ENCODE measurements at regions not wholly inside any gene's neighbourhood (a gene's known extent, or its start where the extent isn't known, plus 50 kb on each side); places are given as distances from the start of the nearest gene placed in this dataset.

DNA sequence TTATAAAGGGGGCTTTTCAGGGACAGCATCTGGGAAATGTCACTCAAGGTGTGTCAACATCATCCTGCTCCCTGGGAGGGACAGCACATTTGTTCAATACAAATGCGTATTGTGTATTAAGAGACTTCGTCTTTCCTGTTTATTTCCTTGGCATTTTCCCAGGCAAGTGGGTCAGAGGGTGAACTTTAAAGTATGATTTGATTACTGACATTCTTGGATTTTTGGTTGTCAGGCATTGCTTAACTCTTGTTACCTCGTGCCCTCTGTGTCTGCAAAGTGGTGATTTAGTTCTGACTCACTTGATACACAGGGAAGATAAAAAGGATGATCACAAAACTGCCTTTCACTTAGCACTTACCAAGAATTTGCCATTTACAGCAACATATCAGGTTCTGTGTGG is 292.7 kb downstream of the SUCLA2 start:
- Histone ChIP-seq H3F3A (ENCODE audit: insufficient read depth) (no peaks in the 10 kb centered on the region), H4K20me1 (ENCODE audit: low read depth, low read length) (no peaks in the 10 kb centered on the region), H3K4me2 (ENCODE audit: low read depth, low read length, poor library complexity, severe bottlenecking) (no peak overlapping the region), H3K27ac (ENCODE audit: low read depth, low read length) (no peak overlapping the region), H3K4me3 (ENCODE audit: insufficient read depth, low read length, poor library complexity, severe bottlenecking) (no peak overlapping the region), H3K79me2 (ENCODE audit: insufficient read depth, low read length) (no peaks in the 10 kb centered on the region), H3K36me3 (ENCODE audit: low read length) (no peaks in the 10 kb centered on the region), H3K9me3 (ENCODE audit: insufficient read depth, low read length) (no peaks in the 10 kb centered on the region), H3K9ac (ENCODE audit: low read length) (no peak overlapping the region), H3K9me2 (replicated peaks; ENCODE audit: insufficient read depth, low read length) (no peaks in the 10 kb centered on the region), H3K27me3 (ENCODE audit: low read length) (no peaks in the 10 kb centered on the region), H2AFZ (ENCODE audit: low read depth, low read length, severe bottlenecking) (no peak overlapping the region)
- TF ChIP-seq, protein P1, sequence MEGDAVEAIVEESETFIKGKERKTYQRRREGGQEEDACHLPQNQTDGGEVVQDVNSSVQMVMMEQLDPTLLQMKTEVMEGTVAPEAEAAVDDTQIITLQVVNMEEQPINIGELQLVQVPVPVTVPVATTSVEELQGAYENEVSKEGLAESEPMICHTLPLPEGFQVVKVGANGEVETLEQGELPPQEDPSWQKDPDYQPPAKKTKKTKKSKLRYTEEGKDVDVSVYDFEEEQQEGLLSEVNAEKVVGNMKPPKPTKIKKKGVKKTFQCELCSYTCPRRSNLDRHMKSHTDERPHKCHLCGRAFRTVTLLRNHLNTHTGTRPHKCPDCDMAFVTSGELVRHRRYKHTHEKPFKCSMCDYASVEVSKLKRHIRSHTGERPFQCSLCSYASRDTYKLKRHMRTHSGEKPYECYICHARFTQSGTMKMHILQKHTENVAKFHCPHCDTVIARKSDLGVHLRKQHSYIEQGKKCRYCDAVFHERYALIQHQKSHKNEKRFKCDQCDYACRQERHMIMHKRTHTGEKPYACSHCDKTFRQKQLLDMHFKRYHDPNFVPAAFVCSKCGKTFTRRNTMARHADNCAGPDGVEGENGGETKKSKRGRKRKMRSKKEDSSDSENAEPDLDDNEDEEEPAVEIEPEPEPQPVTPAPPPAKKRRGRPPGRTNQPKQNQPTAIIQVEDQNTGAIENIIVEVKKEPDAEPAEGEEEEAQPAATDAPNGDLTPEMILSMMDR (IDR thresholded peaks at IDR 0.05; ENCODE audit: insufficient read depth, low read length, poor library complexity, severe bottlenecking), result no peak
- no peak for TF ChIP-seq EZH2phosphoT487 (conservative IDR thresholded peaks at IDR 0.05; ENCODE audit: low read length)

DNA sequence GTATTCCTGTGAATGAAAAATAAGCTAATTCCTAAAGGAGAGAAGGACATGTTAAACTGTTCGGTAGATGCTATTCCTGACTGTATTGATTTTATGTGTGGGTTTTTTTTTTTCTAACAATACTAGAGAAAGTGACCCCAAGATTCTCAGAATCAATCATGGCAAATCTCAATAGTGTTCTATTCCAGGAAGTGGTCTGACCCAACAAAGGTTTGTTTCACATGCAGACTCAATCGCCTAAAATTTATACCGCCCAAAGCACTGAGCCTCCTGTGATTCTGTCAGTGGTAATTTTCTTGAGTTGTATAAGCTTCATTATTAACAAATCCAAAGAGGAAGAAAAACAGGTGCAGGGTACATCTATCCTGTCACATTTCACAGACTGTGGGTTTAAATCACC is 293.7 kb downstream of the SUCLA2 start:
- no peaks in the 10 kb centered on the region for H3K27me3 ChIP-seq (ENCODE audit: low read length)
- TF ChIP-seq, protein P1 (IDR thresholded peaks at IDR 0.05; ENCODE audit: insufficient read depth, low read length, poor library complexity, severe bottlenecking), result no peak
- TF ChIP-seq EZH2phosphoT487 (conservative IDR thresholded peaks at IDR 0.05; ENCODE audit: low read length), result no peak

DNA sequence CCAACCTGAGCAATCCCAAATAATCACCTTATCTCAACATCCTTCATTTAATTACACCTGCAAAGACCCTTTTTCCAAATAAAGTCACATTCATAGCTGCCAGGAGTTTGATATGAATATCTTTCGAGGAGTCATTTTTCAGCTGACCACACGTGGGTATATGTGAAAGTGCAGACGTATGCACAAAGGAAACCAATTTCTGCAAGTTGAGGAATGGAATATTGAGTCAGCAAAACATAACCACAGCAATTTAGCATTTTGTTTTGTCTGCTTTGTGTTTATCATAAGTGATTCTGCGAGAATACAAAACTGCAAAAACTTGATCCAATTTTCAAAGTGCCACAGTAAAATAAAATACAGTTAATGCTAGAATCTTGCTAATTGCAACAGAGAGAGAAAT is 295.9 kb downstream of the SUCLA2 start:
- H4K20me1 ChIP-seq (ENCODE audit: low read depth, low read length), result no peaks in the 10 kb centered on the region

More for the DNA sequence above, 293.7 kb downstream of the SUCLA2 start:
- Histone ChIP-seq H4K20me1 (ENCODE audit: low read depth, low read length) (no peaks in the 10 kb centered on the region), H3K9ac (ENCODE audit: low read length) (no peak overlapping the region), H3K36me3 (ENCODE audit: low read length) (no peaks in the 10 kb centered on the region), H3K27ac (ENCODE audit: low read depth, low read length) (no peak overlapping the region), H3K9me2 (replicated peaks; ENCODE audit: insufficient read depth, low read length) (no peaks in the 10 kb centered on the region), H3F3A (ENCODE audit: insufficient read depth) (no peaks in the 10 kb centered on the region), H2AFZ (ENCODE audit: low read depth, low read length, severe bottlenecking) (no peak overlapping the region), H3K79me2 (ENCODE audit: insufficient read depth, low read length) (no peaks in the 10 kb centered on the region), H3K9me3 (ENCODE audit: insufficient read depth, low read length) (no peaks in the 10 kb centered on the region), H3K4me3 (ENCODE audit: insufficient read depth, low read length, poor library complexity, severe bottlenecking) (no peak overlapping the region), H3K4me2 (ENCODE audit: low read depth, low read length, poor library complexity, severe bottlenecking) (no peak overlapping the region)

More for the DNA sequence above, 295.9 kb downstream of the SUCLA2 start:
- no peaks in the 10 kb centered on the region for H3K79me2 ChIP-seq (ENCODE audit: insufficient read depth, low read length)
- H3K9ac ChIP-seq (ENCODE audit: low read length), result no peak overlapping the region
- H2AFZ ChIP-seq (ENCODE audit: low read depth, low read length, severe bottlenecking), result no peak overlapping the region
- no peak overlapping the region for H3K4me2 ChIP-seq (ENCODE audit: low read depth, low read length, poor library complexity, severe bottlenecking)
- H3K9me3 ChIP-seq (ENCODE audit: insufficient read depth, low read length), result no peaks in the 10 kb centered on the region
- no peaks in the 10 kb centered on the region for H3K36me3 ChIP-seq (ENCODE audit: low read length)
- no peak for TF ChIP-seq EZH2phosphoT487 (conservative IDR thresholded peaks at IDR 0.05; ENCODE audit: low read length)
- TF ChIP-seq, protein P1 (IDR thresholded peaks at IDR 0.05; ENCODE audit: insufficient read depth, low read length, poor library complexity, severe bottlenecking), result no peak
- no peaks in the 10 kb centered on the region for H3K9me2 ChIP-seq (replicated peaks; ENCODE audit: insufficient read depth, low read length)
- no peaks in the 10 kb centered on the region for H3F3A ChIP-seq (ENCODE audit: insufficient read depth)
- H3K27ac ChIP-seq (ENCODE audit: low read depth, low read length), result no peak overlapping the region
- no peak overlapping the region for H3K4me3 ChIP-seq (ENCODE audit: insufficient read depth, low read length, poor library complexity, severe bottlenecking)
- H3K27me3 ChIP-seq (ENCODE audit: low read length), result no peaks in the 10 kb centered on the region
